GM04503 (cell line): ENCODE measurements at regions not wholly inside any gene's neighbourhood (a gene's known extent, or its start where the extent isn't known, plus 50 kb on each side); places are given as distances from the start of the nearest gene placed in this dataset.

Experiments
- DNase-seq: peaks from one replicate; pipeline ENCODE4 v3.0.0-alpha.2; 2012; ENCODE audit warnings: low read depth

GRCh38 chr2:8525582-8526402, 156.1 kb upstream of the ID2 start:
- DNase-seq, result no peak

- no peak for DNase-seq
Measured at GRCh38 chr2:8526403-8526696, 155.5 kb upstream of the ID2 start.

GRCh38 chr2:8527031-8527430, 154.8 kb upstream of the ID2 start:
- no peak for DNase-seq

- no peak for DNase-seq
Measured at GRCh38 chr2:8527676-8528075, 154.2 kb upstream of the ID2 start.

GRCh38 chr2:8528863-8529262, 153.0 kb upstream of the ID2 start:
- no peak for DNase-seq

GRCh38 chr2:8529706-8530277, 152.1 kb upstream of the ID2 start:
- no peak for DNase-seq

GRCh38 chr2:8531481-8531880, 150.4 kb upstream of the ID2 start:
- no peak for DNase-seq

GRCh38 chr2:8532438-8532837, 149.4 kb upstream of the ID2 start:
- DNase-seq, result no peak

GRCh38 chr2:8533923-8534322, 147.9 kb upstream of the ID2 start:
- no peak for DNase-seq

GRCh38 chr2:8534386-8534728, 147.5 kb upstream of the ID2 start:
- no peak for DNase-seq

GRCh38 chr2:8534729-8535468, 147.0 kb upstream of the ID2 start:
- no peak for DNase-seq

- no peak for DNase-seq
Measured at GRCh38 chr2:8535469-8535795, 146.4 kb upstream of the ID2 start.

- DNase-seq, result no peak
Measured at GRCh38 chr2:8535821-8536685, 145.8 kb upstream of the ID2 start.

GRCh38 chr2:8536686-8537561, 144.9 kb upstream of the ID2 start:
- no peak for DNase-seq

- no peak for DNase-seq
Measured at GRCh38 chr2:8537562-8538155, 144.2 kb upstream of the ID2 start.

GRCh38 chr2:8538531-8538930, 143.3 kb upstream of the ID2 start:
- no peak for DNase-seq

- DNase-seq, result no peak
Measured at GRCh38 chr2:8538931-8539621, 142.8 kb upstream of the ID2 start.

GRCh38 chr2:8539743-8540551, 141.9 kb upstream of the ID2 start:
- DNase-seq, result no peak

GRCh38 chr2:8540552-8541055, 141.3 kb upstream of the ID2 start:
- no peak for DNase-seq

GRCh38 chr2:8541223-8541622, 140.6 kb upstream of the ID2 start:
- no peak for DNase-seq
